ENCODE measurements at regions not wholly inside any gene's neighbourhood (a gene's known extent, or its start where the extent isn't known, plus 50 kb on each side); places are given as distances from the start of the nearest gene placed in this dataset.
"Not testable (repeated sequence)": the region's sequence is repeated elsewhere in the genome, so short reads cannot be mapped to it uniquely, and the experiment has no call there.

GRCh38 chr16:7278636-7279035, 54.0 kb upstream of the RBFOX1 start:
- no peak for DNase-seq (ENCODE audit: low read depth in 3 of 3, low spot score in 1 of 3)

- DNase-seq (ENCODE audit: low read depth in 3 of 3, low spot score in 1 of 3), result no peak
These were observed 60.0 kb upstream of the RBFOX1 start for GRCh38 chr16:7272567-7273158.

- DNase-seq (ENCODE audit: low read depth in 3 of 3, low spot score in 1 of 3), result no peak
These were observed 61.2 kb upstream of the RBFOX1 start for GRCh38 chr16:7271486-7271885.

GRCh38 chr16:7270823-7271222, 61.8 kb upstream of the RBFOX1 start:
- no peak for DNase-seq (ENCODE audit: low read depth in 3 of 3, low spot score in 1 of 3)

- no peak for DNase-seq (ENCODE audit: low read depth in 3 of 3, low spot score in 1 of 3)
These were observed 62.6 kb upstream of the RBFOX1 start for GRCh38 chr16:7270006-7270405.

GRCh38 chr16:7268182-7268581, 64.5 kb upstream of the RBFOX1 start:
- no peak for DNase-seq (ENCODE audit: low read depth in 3 of 3, low spot score in 1 of 3)

- DNase-seq (ENCODE audit: low read depth in 3 of 3, low spot score in 1 of 3), result no peak
These were observed 75.6 kb upstream of the RBFOX1 start for GRCh38 chr16:7257016-7257415.

- no peak for DNase-seq (ENCODE audit: low read depth in 3 of 3, low spot score in 1 of 3)
These were observed 86.1 kb upstream of the RBFOX1 start for GRCh38 chr16:7246578-7246977.

GRCh38 chr16:7239547-7239946, 93.1 kb upstream of the RBFOX1 start:
- DNase-seq (ENCODE audit: low read depth in 3 of 3, low spot score in 1 of 3), result no peak

- DNase-seq (ENCODE audit: low read depth in 3 of 3, low spot score in 1 of 3), result no peak
These were observed 95.7 kb upstream of the RBFOX1 start for GRCh38 chr16:7236824-7237410.

- DNase-seq (ENCODE audit: low read depth in 3 of 3, low spot score in 1 of 3), result no peak
These were observed 98.7 kb upstream of the RBFOX1 start for GRCh38 chr16:7233975-7234374.

- no peak for DNase-seq (ENCODE audit: low read depth in 3 of 3, low spot score in 1 of 3)
These were observed 100.9 kb upstream of the RBFOX1 start for GRCh38 chr16:7231762-7232161.

GRCh38 chr16:7229433-7230218, 103.0 kb upstream of the RBFOX1 start:
- not testable (repeated sequence) for DNase-seq (ENCODE audit: low read depth in 3 of 3, low spot score in 1 of 3)

GRCh38 chr16:7227229-7227721, 105.4 kb upstream of the RBFOX1 start:
- no peak for DNase-seq (ENCODE audit: low read depth in 3 of 3, low spot score in 1 of 3)

GRCh38 chr16:7221157-7221556, 111.5 kb upstream of the RBFOX1 start:
- DNase-seq (ENCODE audit: low read depth in 3 of 3, low spot score in 1 of 3), result no peak

- DNase-seq (ENCODE audit: low read depth in 3 of 3, low spot score in 1 of 3), result no peak
These were observed 113.7 kb upstream of the RBFOX1 start for GRCh38 chr16:7218936-7219335.

- DNase-seq (ENCODE audit: low read depth in 3 of 3, low spot score in 1 of 3), result no peak
These were observed 114.8 kb upstream of the RBFOX1 start for GRCh38 chr16:7217797-7218196.

GRCh38 chr16:7216719-7217118, 115.9 kb upstream of the RBFOX1 start:
- no peak for DNase-seq (ENCODE audit: low read depth in 3 of 3, low spot score in 1 of 3)

- DNase-seq (ENCODE audit: low read depth in 3 of 3, low spot score in 1 of 3), result no peak
These were observed 120.9 kb upstream of the RBFOX1 start for GRCh38 chr16:7211781-7212180.

- DNase-seq (ENCODE audit: low read depth in 3 of 3, low spot score in 1 of 3), result no peak
These were observed 123.0 kb upstream of the RBFOX1 start for GRCh38 chr16:7209598-7209997.

GRCh38 chr16:7206469-7206868, 126.2 kb upstream of the RBFOX1 start:
- DNase-seq (ENCODE audit: low read depth in 3 of 3, low spot score in 1 of 3), result no peak

GRCh38 chr16:7200320-7200719, 132.3 kb upstream of the RBFOX1 start:
- DNase-seq (ENCODE audit: low read depth in 3 of 3, low spot score in 1 of 3), result no peak
